Activated CD4-positive, alpha-beta T cell treated with anti-CD3 and anti-CD28 coated beads, Interleukin-2, amount 50 U/mL, for 1 hour (primary cell): ENCODE measurements at regions not wholly inside any gene's neighbourhood (a gene's known extent, or its start where the extent isn't known, plus 50 kb on each side); places are given as distances from the start of the nearest gene placed in this dataset.

Source experiments
- DNase-seq: peaks from one replicate; pipeline ENCODE4 v3.0.0-alpha.2; 2020

DNA sequence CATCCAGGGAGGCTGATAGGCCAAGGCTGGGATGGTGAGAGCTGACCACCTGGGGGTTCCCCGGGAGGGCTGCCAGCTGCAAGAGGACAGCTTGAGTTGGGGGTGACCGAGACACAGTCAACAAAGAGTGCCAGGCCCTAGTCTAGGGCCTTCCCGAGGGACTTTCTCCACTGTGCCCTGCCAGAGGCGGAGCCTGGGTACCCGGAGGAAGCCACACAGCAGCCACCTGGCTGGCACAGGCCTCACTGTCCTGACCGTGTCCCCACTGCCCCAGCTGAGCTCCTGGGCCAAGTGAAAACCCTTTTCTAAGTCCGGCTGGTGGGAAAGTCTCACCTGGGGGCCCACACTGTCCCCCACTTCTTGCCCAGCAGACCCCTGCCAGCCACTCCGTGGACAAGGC lies 71.9 kb upstream of the GSE1 start:
- DNase-seq, result no peak

DNA sequence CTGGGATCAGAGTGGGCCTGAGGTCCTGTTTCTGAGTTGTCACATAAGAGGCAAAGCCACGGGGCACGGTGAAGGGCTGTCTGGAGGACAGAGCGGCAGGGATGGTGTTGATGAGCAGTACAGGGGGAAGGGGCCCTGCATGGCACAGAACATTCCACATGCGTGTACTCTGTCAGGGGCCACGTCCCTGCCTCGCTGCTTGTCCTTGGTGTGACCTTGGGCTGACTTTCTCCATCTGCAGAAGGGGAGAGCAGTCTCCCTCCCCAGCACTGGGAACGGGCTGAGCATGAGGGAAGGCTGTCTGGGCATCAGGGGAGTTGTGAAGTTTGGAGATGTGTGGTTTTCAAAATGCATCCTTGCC lies 71.5 kb upstream of the GSE1 start:
- no peak for DNase-seq

DNA sequence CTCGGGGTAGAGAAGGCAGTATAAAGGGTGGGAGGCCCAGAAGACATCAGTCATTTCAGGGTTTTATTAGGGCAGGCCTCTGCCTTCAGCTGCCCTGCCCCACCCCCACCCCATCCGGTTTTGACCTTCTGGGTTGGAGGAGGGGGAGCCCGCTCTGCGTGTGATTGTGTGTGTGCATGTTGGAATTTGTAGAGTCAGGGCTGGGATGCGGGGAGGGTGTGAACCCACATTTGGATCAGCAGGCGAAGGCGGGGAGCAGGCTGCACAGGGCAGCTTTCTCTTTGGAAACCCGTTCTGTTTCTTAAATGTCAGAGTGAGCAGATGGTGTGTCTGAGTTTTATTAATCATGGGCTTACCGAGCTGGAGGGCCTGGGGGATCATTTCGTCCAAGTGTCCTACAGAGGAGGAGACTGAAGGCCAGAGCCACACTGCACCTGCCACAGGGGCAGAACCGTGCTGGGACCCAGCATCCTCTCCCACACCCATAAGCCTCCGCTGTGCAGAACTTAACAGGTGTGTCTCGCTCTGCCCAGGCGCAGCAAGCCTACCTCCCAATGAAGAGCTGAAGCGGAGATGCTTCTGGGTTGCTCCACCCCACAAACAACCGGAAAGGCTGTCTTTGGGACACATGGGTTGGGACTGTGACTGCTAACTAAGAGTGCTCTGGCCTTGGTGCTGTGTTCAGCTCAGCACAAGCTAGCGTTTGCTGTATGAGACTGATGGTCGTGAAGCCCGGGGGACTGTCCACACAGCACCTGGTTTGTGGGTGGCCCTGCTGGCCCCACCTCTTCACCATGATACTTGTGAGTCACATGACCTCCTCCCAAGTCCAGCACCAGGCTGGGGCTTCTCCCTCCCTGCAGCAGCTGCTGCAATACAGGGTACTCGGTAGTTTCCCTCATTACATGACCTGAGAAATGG lies 70.9 kb upstream of the GSE1 start:
- DNase-seq, result no peak

DNA sequence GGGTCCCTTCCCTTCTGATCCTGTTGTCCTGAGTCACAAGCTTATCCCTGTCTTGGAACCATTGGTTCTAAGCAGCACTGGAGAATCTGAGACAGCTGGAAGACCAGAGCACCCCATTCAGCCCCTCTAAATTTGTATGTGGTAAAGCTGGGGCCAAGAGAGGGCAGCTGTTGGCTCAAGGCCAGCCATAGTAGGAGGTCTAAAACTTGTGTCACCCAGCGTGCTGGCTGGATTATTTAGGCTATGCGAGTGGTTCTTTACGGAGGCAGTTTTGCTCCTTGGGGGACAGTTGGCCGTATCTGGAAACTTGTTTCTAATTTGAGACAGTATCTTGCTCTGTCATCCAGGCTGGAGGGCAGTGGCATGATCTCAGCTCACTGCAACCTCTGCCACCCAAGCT lies 69.6 kb upstream of the GSE1 start:
- DNase-seq, result no peak

DNA sequence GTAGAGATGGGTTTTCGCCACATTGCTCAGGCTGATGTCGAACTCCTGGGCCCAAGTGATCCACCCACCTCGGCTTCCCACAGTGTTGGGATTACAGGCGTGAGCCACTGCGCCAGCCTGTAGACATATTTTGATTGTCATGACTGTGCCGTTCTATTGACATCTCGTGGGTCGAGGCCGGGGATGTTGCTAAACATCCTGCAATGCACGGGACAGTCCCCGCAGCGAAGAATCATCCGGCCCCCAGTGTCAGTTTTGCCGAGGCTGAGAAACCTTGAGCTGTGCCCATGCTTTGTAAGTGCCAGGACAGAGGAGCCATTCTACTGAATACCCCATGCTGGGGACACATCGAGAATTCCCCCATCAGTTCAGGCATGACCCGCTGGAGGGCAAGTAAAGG lies 69.1 kb upstream of the GSE1 start:
- no peak for DNase-seq

DNA sequence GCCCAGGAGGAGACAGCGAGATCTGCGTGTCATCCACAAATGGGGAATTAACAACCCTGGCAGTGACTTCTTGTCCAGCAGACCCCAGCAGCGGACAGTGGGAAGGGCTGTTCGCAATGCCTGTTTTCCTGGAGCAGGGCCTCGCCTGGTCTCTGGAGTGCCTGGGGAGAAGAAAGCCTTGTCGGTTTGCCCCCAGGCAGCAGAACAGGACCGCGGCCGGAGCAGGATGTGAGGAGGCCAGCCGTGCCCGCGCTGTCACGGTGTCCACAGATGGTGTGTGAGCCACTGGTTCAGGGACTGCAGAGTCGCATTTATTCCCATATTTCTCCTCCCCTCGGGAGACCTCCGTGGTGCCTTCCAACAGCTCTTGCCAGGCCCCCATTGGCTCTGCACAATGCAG lies 68.5 kb upstream of the GSE1 start:
- DNase-seq, result no peak

DNA sequence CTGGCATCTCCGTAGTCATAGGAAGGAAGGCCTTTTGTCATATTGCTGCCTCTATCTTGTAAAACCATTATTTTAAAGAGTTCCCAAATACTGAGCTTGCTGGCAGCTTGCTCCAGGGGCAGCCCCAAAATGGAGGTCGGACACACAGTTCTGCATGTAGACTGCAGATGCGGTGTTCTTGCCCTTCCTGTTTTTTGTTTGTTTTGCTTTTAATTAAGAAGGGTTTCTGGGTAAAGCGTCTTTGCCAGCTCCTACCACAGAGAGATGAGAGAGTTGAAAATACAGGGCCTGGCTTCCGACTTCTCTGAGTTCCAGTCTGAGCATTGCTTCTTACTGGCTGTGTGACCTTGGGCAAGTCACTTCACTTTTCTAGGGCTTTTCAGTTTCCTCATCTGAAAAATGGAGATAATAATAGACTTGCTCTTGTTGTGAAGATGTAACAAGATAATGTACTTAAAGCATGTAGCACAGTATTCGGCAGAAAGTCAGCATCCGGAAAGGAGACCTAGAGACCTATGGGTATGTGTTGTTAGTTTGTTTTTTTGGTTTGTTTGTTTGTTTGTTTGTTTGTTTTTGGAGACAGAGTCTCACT lies 67.8 kb upstream of the GSE1 start:
- no peak for DNase-seq

DNA sequence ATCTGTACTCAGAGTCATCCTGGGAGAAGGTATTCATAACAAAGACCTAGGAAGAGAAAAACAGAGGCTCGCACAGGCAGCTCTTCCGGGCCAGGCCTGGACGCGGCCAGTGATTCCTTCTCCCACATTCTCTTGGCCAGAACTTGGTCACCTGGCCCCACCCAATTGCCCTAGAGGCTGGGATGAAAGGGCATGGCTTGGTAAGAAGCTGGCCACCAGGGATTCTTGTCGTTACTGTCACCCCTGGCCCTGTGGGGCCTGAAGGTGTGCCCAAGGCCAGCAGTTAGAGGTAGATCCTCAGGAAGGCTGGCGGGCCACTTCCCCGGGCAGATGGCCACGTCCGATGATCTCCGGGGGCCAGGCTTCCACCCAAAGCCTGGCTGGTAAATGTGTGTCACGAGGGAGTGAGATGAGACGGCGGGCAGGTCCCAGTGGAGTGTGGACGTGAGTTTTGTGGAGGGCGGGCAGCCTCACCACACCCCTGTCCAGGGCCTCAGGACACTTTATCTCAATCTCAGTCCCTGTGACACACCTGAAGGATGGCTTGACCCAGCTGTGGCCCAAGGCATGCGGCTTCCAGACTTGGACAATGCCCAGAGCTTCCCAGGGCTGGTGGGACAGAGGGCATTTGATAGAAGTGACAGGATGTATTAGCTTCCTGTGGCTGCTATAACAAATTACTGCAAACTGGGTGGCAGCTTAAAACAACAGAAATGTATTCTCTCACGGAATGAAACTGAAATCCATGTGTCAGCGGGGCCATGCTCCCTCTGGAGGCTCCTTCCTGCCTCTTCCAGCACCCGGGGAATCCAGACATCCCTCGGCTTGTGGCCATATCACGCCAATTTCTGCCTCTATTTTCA lies 66.3 kb upstream of the GSE1 start:
- DNase-seq, result no peak

DNA sequence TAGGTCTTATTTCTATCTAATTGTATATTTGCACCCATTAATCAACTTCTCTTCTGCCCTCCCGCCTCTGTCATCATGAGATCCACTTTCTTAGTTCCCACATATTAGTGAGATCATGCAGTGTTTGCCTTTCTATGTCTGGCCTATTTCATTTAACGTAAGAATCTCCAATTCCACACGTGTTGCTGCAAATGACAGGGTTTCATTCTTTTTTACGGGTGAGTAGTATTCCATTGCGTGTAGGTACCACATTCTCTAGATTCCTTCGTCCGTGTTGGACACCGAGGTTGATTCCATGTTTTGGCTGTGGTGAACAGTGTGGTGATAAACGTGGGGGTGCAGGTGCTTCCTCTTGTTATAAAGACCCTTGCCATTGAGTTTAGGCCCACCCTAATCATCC lies 64.7 kb upstream of the GSE1 start:
- no peak for DNase-seq

DNA sequence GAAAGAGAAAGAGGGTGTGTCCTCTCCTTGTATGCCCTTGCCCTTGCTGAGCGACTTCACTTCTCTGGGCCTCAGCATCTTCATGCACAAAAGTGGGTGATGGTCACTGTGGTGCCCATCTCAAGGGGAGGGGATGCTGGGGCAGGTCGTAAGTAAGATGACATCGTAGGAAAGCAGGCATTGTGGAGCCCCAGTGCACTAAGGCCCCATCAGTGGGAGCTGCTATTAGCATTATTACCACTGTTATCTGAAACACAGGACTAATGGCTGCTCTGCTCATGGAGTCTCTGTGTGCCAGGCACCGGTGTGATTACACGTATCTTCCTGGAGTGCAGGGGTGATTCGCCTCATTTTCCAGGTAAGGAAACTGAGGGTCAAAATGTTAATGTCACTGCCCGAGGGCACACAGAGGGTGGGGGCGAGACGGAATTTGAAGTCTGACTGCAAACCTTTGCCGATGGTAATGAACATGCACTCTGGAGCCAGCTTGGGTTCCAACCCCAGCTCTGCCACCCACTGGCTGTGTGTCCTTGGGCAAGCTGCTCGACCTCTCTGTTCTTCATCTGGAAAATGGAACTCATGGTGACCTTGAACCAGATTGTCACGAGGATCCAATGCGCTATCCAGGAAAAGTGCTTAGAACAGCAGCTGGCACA lies 63.2 kb upstream of the GSE1 start:
- no peak for DNase-seq

DNA sequence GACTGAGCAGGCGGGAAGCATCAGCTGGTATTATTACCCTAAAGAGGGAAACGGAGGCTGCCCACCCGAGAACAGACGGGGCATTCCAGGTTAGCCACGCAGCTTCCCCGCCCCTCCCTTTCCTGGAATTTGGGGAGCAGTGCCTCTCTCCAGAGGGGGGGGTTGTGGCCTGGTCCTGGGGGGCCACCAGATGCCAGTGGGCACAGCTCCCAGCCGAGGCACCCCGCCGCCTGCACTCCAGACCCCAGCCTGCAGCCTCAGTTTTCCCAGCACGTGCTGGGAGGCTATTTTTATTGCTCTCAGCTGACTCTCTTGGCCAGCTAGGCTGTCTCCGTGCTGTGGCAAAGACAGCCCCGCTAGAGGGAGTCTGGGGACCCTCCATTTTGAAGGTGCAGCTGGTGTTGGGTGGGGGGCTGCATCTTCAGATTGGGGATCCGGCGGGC lies 62.7 kb upstream of the GSE1 start:
- DNase-seq, result no peak

DNA sequence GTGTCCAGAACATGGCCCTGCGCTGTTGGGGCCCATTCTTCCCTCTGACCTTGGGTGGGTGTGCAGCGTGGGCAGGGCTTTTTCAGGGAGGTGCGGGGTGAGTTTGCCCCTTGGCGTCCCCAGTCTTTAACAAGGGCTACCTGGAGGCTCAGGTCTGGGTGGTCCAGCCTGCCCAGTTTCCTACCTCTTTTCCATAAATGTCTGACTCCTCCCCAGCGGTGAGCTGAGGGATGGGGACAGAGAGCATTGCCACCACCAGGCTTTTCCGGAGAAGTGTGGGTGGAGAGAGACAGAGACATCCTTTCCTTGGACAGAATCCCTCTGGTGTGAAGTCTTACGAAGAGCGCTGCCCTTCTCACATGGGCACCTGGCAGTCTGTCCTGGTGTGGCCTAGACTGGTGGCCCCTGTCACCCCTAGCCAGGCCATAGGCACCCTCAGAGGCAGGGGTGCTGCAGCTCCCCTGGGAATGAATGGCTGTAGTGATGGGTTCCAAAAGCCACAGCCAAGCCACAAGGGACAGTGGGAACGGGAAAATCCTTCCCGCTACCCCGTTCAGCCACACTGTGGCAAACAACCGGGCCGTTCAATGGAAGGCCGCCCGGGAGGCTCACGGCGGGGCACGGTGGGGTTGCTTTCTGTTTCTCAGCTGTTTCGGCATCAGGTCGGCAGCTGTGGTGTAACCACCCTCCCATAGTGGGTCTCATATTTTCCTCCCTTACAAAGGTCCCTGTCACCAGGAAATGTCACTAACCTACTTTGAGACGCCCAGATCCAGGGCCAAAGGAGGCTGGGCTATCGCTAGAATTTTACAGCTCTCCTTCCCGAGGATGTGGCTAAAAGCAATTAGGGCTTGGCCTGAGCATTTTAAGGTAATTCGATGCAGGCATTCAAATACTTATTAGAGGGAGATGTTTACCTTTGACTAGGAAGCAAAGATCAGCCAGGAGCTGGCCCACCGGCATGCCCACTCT lies 61.9 kb upstream of the GSE1 start:
- no peak for DNase-seq

DNA sequence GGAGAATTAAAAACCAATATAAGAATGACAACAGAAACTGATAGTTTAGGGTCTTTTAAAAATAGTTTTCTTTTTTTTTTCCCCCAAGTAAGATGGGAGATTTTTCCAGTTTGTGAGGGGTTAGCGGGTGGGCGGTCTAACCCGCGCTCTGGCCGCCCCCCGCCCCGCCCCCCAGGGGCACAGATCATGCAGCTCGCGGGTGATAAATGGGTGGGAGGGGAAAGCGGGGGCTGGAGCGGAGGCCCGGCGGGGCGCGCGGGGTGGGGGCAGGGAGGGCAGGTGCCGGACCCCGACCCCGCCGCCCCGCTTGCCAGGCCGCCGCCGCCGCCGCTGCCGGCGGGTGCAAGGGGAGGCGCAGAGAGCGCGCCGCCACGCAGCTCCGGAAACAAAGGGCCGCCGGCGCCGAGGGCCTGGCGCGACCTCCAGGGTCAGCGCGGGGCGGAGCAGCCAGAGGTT lies 60.1 kb upstream of the GSE1 start:
- DNase-seq, result no peak

DNA sequence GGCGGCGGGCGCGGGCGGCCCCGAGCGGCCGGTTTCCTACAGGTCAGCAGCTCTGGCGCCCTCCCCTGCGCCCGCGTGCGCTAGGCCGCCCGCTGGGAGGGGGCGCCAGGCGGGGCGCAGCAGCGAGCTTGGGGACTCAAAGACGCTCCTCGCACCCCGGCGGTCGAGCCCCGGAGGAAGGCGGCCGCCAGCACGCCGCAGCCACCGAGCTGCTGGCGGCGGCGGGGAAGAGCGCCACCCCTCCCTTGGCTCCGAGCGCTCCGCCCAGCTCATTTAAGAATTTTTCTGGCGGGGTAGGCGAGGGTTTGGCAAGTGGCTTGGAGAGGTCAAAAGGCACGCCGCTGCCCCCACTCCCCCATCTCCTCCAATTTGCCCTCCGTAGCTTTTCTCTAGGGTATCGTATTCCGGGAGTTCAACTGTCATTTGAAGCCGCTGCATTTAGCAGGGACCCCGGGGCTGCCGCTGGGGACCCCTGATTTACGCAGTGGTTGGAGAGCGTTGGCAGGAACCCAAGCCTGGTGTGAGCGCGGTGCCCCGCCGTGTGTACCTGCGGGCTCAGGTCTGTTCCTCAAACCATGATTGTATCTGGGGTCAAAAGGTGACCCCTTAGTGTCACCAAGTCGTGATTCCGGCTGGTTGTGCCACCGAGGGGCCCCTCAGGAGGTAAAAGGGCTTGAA lies 59.5 kb upstream of the GSE1 start:
- peak; percentile 35 for DNase-seq

DNA sequence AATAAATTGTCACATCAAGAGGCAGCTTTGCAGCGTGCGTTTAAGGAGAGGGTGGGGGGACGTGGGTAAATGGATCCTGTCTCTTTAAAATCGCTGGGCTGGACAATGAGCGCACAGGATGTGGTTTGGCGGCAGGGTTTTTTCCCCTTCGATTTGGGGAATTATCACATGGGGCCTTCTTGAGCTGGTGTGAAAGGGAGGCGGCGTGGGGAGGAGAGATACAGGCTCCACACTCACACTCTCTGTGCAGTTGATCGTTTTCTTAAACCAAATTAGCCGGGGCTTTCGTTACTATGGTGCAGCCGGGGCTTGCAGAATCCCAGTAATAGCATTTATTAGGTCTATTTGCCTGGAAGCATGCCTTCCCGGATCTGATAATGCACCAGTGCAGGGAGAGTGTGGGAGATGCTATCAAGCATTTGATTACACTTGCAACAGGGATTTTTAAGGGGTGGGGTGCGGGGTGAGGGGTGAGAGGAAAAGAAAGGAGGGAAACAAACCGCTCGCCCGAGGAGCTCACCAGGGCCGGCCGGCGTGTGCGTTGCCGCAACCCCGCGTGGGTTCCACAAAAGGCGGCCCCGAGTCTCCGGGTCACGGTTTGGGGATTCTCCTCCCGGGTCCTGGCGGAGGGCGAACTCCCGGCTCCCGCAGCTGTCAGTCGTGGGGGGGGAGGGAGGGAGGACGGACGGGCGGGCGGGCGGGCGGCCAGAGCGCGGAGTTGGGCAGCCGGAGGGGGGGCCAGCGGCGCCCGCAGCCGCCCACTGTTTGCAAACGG lies 58.8 kb upstream of the GSE1 start:
- DNase-seq, result peak; percentile 56

DNA sequence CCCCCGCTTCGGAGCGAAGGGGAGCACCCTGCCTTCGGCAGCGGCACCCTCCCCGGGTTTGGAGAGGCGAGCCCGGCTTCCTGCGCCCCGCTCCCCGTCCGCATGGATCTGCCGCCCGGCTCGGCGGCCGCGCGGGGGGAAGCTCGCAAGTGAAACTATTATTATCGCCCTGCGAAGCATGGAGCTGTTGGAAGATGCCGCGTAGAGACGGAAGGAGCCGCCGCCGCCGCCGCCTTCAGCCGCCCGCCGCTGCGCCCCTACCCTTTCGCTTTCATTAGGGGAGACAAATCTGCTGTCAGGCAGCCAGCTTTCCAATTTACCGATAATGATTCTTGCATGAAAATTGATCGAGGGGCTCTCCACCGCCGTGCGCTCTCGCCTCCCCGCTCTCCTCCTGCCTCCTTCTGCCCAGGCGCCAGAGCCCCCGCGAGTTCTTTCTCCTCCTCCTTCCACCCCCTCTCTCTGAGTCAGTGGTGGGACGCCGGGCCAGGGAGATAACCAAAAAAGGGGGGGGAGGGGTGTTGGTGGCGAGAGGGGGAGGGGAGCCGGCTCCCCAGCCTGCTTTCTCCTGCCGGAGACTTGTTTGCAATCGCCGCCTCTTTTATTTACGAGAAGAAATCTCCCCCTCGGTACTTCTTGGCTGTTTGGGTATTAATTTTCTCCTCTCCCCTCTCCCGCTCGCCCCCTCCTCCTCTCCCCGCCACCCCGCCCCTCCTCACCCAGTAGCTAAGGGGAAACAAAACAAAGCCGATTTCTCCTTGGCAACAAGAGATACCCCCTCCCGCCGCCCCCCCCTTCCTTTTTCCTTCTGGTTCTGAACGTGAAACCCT lies 58.0 kb upstream of the GSE1 start:
- peak; percentile 47 for DNase-seq

DNA sequence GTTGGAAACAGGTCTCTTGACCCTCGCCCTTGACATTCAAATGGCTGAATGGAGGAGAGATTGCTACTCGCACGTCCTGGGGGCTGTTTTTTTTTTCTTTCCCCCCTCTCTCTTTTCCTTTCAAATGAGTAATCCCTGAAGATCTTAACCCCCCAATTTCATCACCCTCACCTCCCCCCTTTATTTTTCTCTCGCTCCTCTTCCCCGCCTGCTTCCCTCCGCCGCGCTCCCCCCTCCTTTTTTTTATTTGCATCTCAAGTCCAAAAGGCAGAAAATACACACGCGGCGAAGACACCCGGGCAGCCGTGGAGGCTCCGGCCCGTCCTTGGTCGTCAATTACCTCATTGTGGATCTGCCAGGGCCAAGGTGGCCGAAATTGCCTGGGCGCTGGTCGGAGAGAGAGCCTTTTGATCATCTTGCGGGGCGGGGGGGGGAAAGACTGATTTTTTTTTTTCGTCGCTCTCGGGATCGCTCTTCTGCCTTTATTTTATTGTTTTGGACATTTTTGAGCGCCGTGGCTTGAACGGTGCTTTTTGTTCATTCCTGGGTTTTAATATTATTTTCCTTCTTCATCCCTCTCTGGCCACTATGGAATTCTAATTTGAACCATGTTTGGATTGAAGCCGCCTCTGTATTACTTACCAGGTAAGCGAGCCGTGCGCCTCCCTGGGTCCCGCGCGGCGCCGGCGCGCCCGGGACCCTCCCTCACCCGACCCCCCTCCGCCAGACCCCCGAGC lies 57.2 kb upstream of the GSE1 start:
- DNase-seq, result peak; percentile 18

DNA sequence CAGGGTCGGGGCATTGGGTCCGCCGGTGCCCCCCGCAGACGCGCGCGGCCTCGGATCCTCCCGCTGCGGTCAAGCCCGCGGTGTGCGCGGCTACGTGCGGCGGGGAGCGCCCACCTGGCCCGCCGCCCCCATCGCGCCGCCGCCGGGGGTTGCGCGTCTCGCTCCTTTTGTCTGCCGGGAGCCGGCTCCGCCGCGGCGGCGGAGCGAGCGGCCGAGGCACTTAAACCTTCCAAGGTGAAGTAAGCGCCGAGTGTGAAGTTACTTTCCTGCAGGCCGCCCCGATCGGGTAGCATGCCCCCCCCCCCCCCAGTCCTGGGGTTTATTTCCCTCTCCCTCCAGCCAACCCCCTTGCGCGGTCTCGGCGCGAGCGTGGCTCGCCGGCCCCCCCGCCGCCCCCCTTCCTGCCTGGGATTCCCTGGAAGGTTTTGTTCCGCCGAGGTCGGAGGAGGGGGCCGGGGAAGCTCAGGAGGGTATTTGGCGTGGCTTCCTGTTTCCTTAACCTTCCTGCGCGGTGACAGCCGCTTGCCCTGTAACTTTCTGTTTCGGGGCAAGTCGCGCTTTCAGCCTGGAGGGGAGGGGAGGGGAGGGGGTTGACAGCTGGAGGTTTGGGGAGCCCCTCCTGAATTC lies 56.6 kb upstream of the GSE1 start:
- peak; percentile 45 for DNase-seq
